GM12878 (cell line): ENCODE measurements at regions not wholly inside any gene's neighbourhood (a gene's known extent, or its start where the extent isn't known, plus 50 kb on each side); places are given as distances from the start of the nearest gene placed in this dataset.

ENCODE experiments used
- MYC ChIP-seq: IDR thresholded peaks from 2 replicates; pipeline ENCODE4 v1.6.1; 2011; ENCODE audit warnings: mild to moderate bottlenecking, low read length, moderate library complexity, inconsistent platforms; ENCODE audit not compliant: insufficient read depth, insufficient replicate concordance, insufficient read length, severe bottlenecking
- PAX5 ChIP-seq: IDR thresholded peaks from 2 replicates; pipeline ENCODE4 v1.6.1; 2011; ENCODE audit warnings: low read depth, low read length, borderline replicate concordance
- POLR2A ChIP-seq: IDR thresholded peaks from 2 replicates; pipeline ENCODE4 v1.6.1; 2011; ENCODE audit warnings: low read depth, mild to moderate bottlenecking, low read length
- RAD21 ChIP-seq: IDR thresholded peaks from 2 replicates; pipeline ENCODE4 v1.6.1; 2011; ENCODE audit warnings: mild to moderate bottlenecking, low read depth, low read length, moderate library complexity; ENCODE audit not compliant: insufficient read depth
- SP1 ChIP-seq: IDR thresholded peaks from one replicate; pipeline ENCODE4 v1.6.1; 2011; ENCODE audit warnings: low read depth, low read length
- SRF ChIP-seq, 2 experiments: IDR thresholded peaks; 2 replicates each; pipeline ENCODE4 v1.6.1; 2011; ENCODE audit warnings: low read depth in 2 of 2, low read length in 2 of 2, mild to moderate bottlenecking in 1 of 2, moderate library complexity in 1 of 2
- YY1 ChIP-seq: IDR thresholded peaks from 2 replicates; pipeline ENCODE4 v1.6.1; 2011; ENCODE audit warnings: low read depth, mild to moderate bottlenecking, low read length
- ZNF217 ChIP-seq: fragments of 450-650 bp; IDR thresholded peaks from 2 replicates; pipeline ENCODE4 v1.6.1; 2017; ENCODE audit warnings: antibody characterized with exemption, mild to moderate bottlenecking
- TF ChIP-seq, protein P1 (sequence below): IDR thresholded peaks from 2 replicates; pipeline ENCODE4 v1.6.1; 2012; ENCODE audit warnings: low read length, inconsistent platforms
- TF ChIP-seq, protein P2 (sequence below): fragments of 450-650 bp; IDR thresholded peaks from 2 replicates; pipeline ENCODE4 v1.6.1; 2017; ENCODE audit warnings: mild to moderate bottlenecking
- TF ChIP-seq, protein P3 (sequence below): IDR thresholded peaks from 2 replicates; pipeline ENCODE4 v1.6.1; 2011; ENCODE audit warnings: borderline replicate concordance, low read depth, mild to moderate bottlenecking, moderate library complexity, low read length; ENCODE audit not compliant: insufficient read depth, poor library complexity, severe bottlenecking
- TF ChIP-seq, protein P4 (sequence below), 3 experiments: IDR thresholded peaks in 2 of 3; conservative IDR thresholded peaks in 1 of 3; 2 replicates each; pipeline ENCODE4 v1.5.1; 2011; ENCODE audit warnings: low read depth in 3 of 3, low read length in 3 of 3, mild to moderate bottlenecking in 3 of 3, control low read depth in 2 of 3, moderate library complexity in 2 of 3, inconsistent platforms in 1 of 3, mixed read lengths in 1 of 3; ENCODE audit not compliant: control insufficient read depth in 2 of 3, insufficient read depth in 1 of 3; ENCODE audit errors: extremely low read depth in 1 of 3

DNA sequence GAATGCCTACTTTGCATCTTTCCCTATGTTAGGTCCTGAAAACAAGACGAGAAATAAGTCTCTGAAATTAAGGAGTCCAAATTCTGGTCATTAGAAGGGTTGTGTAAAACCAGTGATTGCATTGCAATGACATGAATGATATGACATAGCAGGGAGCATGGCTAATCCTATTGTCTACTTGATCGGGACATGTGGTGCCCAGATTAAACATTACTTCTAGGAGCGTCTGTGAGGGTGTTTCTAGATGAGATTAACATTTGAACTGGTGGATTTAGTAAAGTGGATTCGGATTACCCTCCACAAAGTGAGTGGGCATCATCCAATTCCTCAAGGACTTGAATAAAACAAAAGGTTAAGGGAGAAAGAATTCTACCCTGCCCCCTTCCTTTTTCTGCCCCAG lies 434.9 kb upstream of the KLF6 start:
- TF ChIP-seq, protein P1, sequence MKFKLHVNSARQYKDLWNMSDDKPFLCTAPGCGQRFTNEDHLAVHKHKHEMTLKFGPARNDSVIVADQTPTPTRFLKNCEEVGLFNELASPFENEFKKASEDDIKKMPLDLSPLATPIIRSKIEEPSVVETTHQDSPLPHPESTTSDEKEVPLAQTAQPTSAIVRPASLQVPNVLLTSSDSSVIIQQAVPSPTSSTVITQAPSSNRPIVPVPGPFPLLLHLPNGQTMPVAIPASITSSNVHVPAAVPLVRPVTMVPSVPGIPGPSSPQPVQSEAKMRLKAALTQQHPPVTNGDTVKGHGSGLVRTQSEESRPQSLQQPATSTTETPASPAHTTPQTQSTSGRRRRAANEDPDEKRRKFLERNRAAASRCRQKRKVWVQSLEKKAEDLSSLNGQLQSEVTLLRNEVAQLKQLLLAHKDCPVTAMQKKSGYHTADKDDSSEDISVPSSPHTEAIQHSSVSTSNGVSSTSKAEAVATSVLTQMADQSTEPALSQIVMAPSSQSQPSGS, result no peak
- TF ChIP-seq, protein P2, sequence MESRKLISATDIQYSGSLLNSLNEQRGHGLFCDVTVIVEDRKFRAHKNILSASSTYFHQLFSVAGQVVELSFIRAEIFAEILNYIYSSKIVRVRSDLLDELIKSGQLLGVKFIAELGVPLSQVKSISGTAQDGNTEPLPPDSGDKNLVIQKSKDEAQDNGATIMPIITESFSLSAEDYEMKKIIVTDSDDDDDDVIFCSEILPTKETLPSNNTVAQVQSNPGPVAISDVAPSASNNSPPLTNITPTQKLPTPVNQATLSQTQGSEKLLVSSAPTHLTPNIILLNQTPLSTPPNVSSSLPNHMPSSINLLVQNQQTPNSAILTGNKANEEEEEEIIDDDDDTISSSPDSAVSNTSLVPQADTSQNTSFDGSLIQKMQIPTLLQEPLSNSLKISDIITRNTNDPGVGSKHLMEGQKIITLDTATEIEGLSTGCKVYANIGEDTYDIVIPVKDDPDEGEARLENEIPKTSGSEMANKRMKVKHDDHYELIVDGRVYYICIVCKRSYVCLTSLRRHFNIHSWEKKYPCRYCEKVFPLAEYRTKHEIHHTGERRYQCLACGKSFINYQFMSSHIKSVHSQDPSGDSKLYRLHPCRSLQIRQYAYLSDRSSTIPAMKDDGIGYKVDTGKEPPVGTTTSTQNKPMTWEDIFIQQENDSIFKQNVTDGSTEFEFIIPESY, result no peak
- TF ChIP-seq SRF (IDR thresholded peaks at IDR 0.05; ENCODE audit: low read depth in 2 of 2, low read length in 2 of 2) (no peak), SP1 (no peak), RAD21 (no peak), PAX5 (no peak), ZNF217 (no peak), YY1 (no peak), POLR2A (no peak), MYC (no peak)
- TF ChIP-seq, protein P3, sequence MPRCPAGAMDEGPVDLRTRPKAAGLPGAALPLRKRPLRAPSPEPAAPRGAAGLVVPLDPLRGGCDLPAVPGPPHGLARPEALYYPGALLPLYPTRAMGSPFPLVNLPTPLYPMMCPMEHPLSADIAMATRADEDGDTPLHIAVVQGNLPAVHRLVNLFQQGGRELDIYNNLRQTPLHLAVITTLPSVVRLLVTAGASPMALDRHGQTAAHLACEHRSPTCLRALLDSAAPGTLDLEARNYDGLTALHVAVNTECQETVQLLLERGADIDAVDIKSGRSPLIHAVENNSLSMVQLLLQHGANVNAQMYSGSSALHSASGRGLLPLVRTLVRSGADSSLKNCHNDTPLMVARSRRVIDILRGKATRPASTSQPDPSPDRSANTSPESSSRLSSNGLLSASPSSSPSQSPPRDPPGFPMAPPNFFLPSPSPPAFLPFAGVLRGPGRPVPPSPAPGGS, result no peak
- TF ChIP-seq, protein P4, sequence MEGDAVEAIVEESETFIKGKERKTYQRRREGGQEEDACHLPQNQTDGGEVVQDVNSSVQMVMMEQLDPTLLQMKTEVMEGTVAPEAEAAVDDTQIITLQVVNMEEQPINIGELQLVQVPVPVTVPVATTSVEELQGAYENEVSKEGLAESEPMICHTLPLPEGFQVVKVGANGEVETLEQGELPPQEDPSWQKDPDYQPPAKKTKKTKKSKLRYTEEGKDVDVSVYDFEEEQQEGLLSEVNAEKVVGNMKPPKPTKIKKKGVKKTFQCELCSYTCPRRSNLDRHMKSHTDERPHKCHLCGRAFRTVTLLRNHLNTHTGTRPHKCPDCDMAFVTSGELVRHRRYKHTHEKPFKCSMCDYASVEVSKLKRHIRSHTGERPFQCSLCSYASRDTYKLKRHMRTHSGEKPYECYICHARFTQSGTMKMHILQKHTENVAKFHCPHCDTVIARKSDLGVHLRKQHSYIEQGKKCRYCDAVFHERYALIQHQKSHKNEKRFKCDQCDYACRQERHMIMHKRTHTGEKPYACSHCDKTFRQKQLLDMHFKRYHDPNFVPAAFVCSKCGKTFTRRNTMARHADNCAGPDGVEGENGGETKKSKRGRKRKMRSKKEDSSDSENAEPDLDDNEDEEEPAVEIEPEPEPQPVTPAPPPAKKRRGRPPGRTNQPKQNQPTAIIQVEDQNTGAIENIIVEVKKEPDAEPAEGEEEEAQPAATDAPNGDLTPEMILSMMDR (IDR thresholded peaks at IDR 0.05 in 2 of 3, conservative IDR thresholded peaks at IDR 0.05 in 1 of 3; ENCODE audit: control insufficient read depth in 2 of 3, extremely low read depth in 1 of 3, insufficient read depth in 1 of 3, low read depth in 3 of 3, low read length in 3 of 3), result no peak
